Gastrocnemius medialis (tissue), 4 donors: ENCODE measurements at regions not wholly inside any gene's neighbourhood (a gene's known extent, or its start where the extent isn't known, plus 50 kb on each side); places are given as distances from the start of the nearest gene placed in this dataset.

Experiments used
- CTCF ChIP-seq, 5 experiments: fragments of 450-650 bp in 3 of 5; fragments of 200-600 bp in 2 of 5; sonication (generic) in 2 of 5; IDR thresholded peaks in 4 of 5; conservative IDR thresholded peaks in 1 of 5; 1 replicate in 4 of 5; 2 replicates in 1 of 5; pipeline ENCODE4 v1.5.1; 2016 to 2019; ENCODE audit warnings: antibody characterized with exemption in 5 of 5, mild to moderate bottlenecking in 3 of 5, moderate library complexity in 3 of 5
- POLR2A ChIP-seq, 2 donors: fragments of 450-650 bp; IDR thresholded peaks; one replicate each; pipeline ENCODE4 v1.6.1; 2017; ENCODE audit warnings: antibody characterized with exemption in 2 of 2, mild to moderate bottlenecking in 2 of 2, moderate library complexity in 2 of 2

GRCh38 chr13:59343132-59343531 is 820.6 kb downstream of the DIAPH3 start:
- TF ChIP-seq CTCF (IDR thresholded peaks at IDR 0.05 in 4 of 5, conservative IDR thresholded peaks at IDR 0.05 in 1 of 5): no peak
- no peak for TF ChIP-seq POLR2A (IDR thresholded peaks at IDR 0.05)
